B cell (primary cell): ENCODE measurements at regions not wholly inside any gene's neighbourhood (a gene's known extent, or its start where the extent isn't known, plus 50 kb on each side); places are given as distances from the start of the nearest gene placed in this dataset.
"Not testable (repeated sequence)": the region's sequence is repeated elsewhere in the genome, so short reads cannot be mapped to it uniquely, and the experiment has no call there.

Experiments used
- ATAC-seq: fragments of 200-7000 bp; cut with Tn5 transposase; one replicate; pipeline ENCODE4 v1.10.0; 2021; ENCODE audit warnings: low read depth, mild to moderate bottlenecking, moderate number of reproducible peaks, moderate library complexity
- CTCF ChIA-PET: fragments of 350-600 bp; sonication (Branson Sonifier 250); formaldehyde crosslinking; loops from one replicate; lab custom pipeline; 2021; ENCODE audit warnings: antibody characterized with exemption, inconsistent platforms; lab: Charles Lee
- POLR2A ChIA-PET: fragments of 350-600 bp; sonication (Branson Sonifier 250); formaldehyde crosslinking; loops from one replicate; lab custom pipeline; 2021; ENCODE audit warnings: antibody characterized with exemption; lab: Charles Lee
- DNase-seq: peaks from one replicate; pipeline ENCODE4 v3.0.0; 2013
- H2AFZ ChIP-seq: 2 replicates; pipeline ENCODE4 v1.6.1; 2012; ENCODE audit warnings: mild to moderate bottlenecking, low read depth, low read length; ENCODE audit not compliant: insufficient read depth, poor library complexity, severe bottlenecking
- H3K27ac ChIP-seq, 2 donors: 1 replicate in 1 of 2; 2 replicates in 1 of 2; pipeline ENCODE4 v1.5.1; 2012 to 2013; ENCODE audit warnings: low read length in 2 of 2, mild to moderate bottlenecking in 2 of 2, moderate library complexity in 1 of 2
- H3K27me3 ChIP-seq, 4 experiments: fragments of 200-600 bp in 1 of 4; sonication (generic) in 1 of 4; replicated peaks in 1 of 4; 1 replicate in 2 of 4; 2 replicates in 2 of 4; pipeline versions ENCODE4 v1.6.1 to v1.7.0; 2013 to 2016; ENCODE audit warnings: low read length in 3 of 4, mild to moderate bottlenecking in 2 of 4, mixed read lengths in 1 of 4, moderate library complexity in 1 of 4; ENCODE audit not compliant: insufficient read depth in 4 of 4, control insufficient read depth in 3 of 4; ENCODE audit errors: control extremely low read depth in 1 of 4
- H3K36me3 ChIP-seq, 2 experiments: replicated peaks in 1 of 2; 1 replicate in 1 of 2; 2 replicates in 1 of 2; pipeline versions ENCODE4 v1.6.1 to v1.7.1; 2013; ENCODE audit warnings: low read length in 1 of 2; ENCODE audit not compliant: insufficient read depth in 2 of 2, control insufficient read depth in 1 of 2; ENCODE audit errors: control extremely low read depth in 1 of 2, extremely low read depth in 1 of 2
- H3K4me1 ChIP-seq, 2 donors: fragments of 200-600 bp in 1 of 2; sonication (generic) in 1 of 2; 1 replicate in 1 of 2; 2 replicates in 1 of 2; pipeline versions ENCODE4 v1.5.1 to v1.6.1; 2013 to 2017; ENCODE audit warnings: low read length in 2 of 2; ENCODE audit not compliant: control insufficient read depth in 2 of 2, insufficient read depth in 2 of 2
- H3K4me2 ChIP-seq: replicated peaks from 2 replicates; pipeline ENCODE3; 2012; ENCODE audit warnings: mild to moderate bottlenecking, low read depth, low read length; ENCODE audit not compliant: poor library complexity, severe bottlenecking
- H3K4me3 ChIP-seq, 5 experiments: fragments of 200-600 bp in 1 of 5; sonication (generic) in 1 of 5; 1 replicate in 3 of 5; 2 replicates in 2 of 5; pipeline versions ENCODE4 v1.5.1 to v1.7.0; 2011 to 2016; ENCODE audit warnings: low read length in 4 of 5, mild to moderate bottlenecking in 4 of 5, low read depth in 2 of 5, control low read depth in 1 of 5, moderate library complexity in 1 of 5; ENCODE audit not compliant: insufficient read depth in 1 of 5; ENCODE audit errors: control extremely low read depth in 1 of 5, extremely low read depth in 1 of 5
- H3K79me2 ChIP-seq: fragments of 200-600 bp; sonication (generic); one replicate; pipeline ENCODE4 v1.6.0; 2016; ENCODE audit warnings: low read length; ENCODE audit not compliant: control insufficient read depth, insufficient read depth
- H3K9ac ChIP-seq: fragments of 200-600 bp; sonication (generic); 2 replicates; pipeline ENCODE4 v1.6.1; 2017; ENCODE audit warnings: mild to moderate bottlenecking, low read length, moderate library complexity
- H3K9me3 ChIP-seq, 3 donors: one replicate each; pipeline versions ENCODE4 v1.6.1 to v1.7.1; 2013; ENCODE audit warnings: low read length in 2 of 3; ENCODE audit not compliant: control insufficient read depth in 2 of 3, insufficient read depth in 1 of 3; ENCODE audit errors: control extremely low read depth in 1 of 3
- H4K20me1 ChIP-seq: 2 replicates; pipeline ENCODE4 v1.6.0; 2012; ENCODE audit warnings: mild to moderate bottlenecking, low read length; ENCODE audit not compliant: insufficient read depth, control insufficient read depth, poor library complexity, severe bottlenecking
- H3K27ac Mint-ChIP-seq: one replicate; pipeline ENCODE4 v1.8.0; 2021; ENCODE audit warnings: mixed read lengths
- H3K27me3 Mint-ChIP-seq: one replicate; pipeline ENCODE4 v1.8.0; 2021; ENCODE audit warnings: mixed read lengths
- H3K4me1 Mint-ChIP-seq: one replicate; pipeline ENCODE4 v1.8.0; 2021; ENCODE audit warnings: mixed read lengths
- H3K4me3 Mint-ChIP-seq: one replicate; pipeline ENCODE4 v1.8.0; 2021; ENCODE audit warnings: mixed read lengths
- H3K9me3 Mint-ChIP-seq: one replicate; pipeline ENCODE4 v1.8.0; 2022; ENCODE audit warnings: mixed read lengths; ENCODE audit not compliant: insufficient read depth
- CTCF ChIP-seq: fragments of 200-600 bp; IDR thresholded peaks from one replicate; pipeline ENCODE4 v1.8.0; 2022; ENCODE audit warnings: antibody characterized with exemption, mild to moderate bottlenecking
- EZH2 ChIP-seq: IDR thresholded peaks from 2 replicates; pipeline ENCODE4 v1.6.1; 2012; ENCODE audit warnings: borderline replicate concordance, low read depth, mild to moderate bottlenecking, moderate library complexity, low read length; ENCODE audit not compliant: insufficient read depth, poor library complexity, severe bottlenecking
- WGBS: methylation state at CpG from one replicate; pipeline ENCODE4 v1.1.5; 2013; ENCODE audit warnings: missing lambda C conversion rate; ENCODE audit not compliant: insufficient coverage; 5-methylcytosine and 5-hydroxymethylcytosine counted together
- intact Hi-C: fragments of 100-400 bp; cut with micrococcal nuclease; formaldehyde crosslinking; loops from one replicate; pipeline ENCODE4 v1.10.0; 2022

- intact Hi-C loops = no loop called here
- 91% methylated on average over 13 of the region's 14 CpGs for WGBS
- CTCF ChIA-PET = no interaction called here
Observed at GRCh38 chr12:131438881-131439280, 272.0 kb upstream of the SFSWAP start.

GRCh38 chr12:131439752-131440151 is 271.1 kb upstream of the SFSWAP start:
- intact Hi-C loops, H3K4me1 Mint-ChIP-seq, CTCF ChIA-PET, POLR2A ChIA-PET, H3K4me3 ChIP-seq, DNase-seq, H3K79me2 ChIP-seq, H2AFZ ChIP-seq, H3K27me3 ChIP-seq, ATAC-seq, H3K9me3 ChIP-seq, H3K9ac ChIP-seq, H3K9me3 Mint-ChIP-seq, H3K36me3 ChIP-seq, H3K4me3 Mint-ChIP-seq, H3K27ac ChIP-seq, H4K20me1 ChIP-seq, H3K4me2 ChIP-seq, H3K4me1 ChIP-seq, H3K27ac Mint-ChIP-seq: not testable (repeated sequence)
- peaks cover 13% of the 10 kb centered on the region for H3K27me3 Mint-ChIP-seq
- WGBS = no CpG with 5 or more reads among the region's 8 CpGs

More at GRCh38 chr12:131438881-131439280, 272.0 kb upstream of the SFSWAP start:
- no peak for ATAC-seq
- Histone ChIP-seq H2AFZ (no peak overlapping the region), H3K79me2 (no peaks in the 10 kb centered on the region), H3K36me3 (no peaks in the 10 kb centered on the region), H4K20me1 (no peaks in the 10 kb centered on the region), H3K9ac (no peak overlapping the region), H3K9me3 (peaks cover 0 to 5% (median 0%) of the 10 kb centered on the region in 3 donors), H3K4me2 (no peak overlapping the region), H3K4me3 (no peak overlapping the region), H3K27ac (no peak overlapping the region), H3K27me3 (peaks cover 0 to 9% (median 2%) of the 10 kb centered on the region in 4 experiments), H3K4me1 (peaks cover 0 to 3% of the 10 kb centered on the region in 2 donors)
- DNase-seq = no peak
- TF ChIP-seq CTCF = no peak
- TF ChIP-seq EZH2 = no peak
- Mint-ChIP-seq H3K4me3 (no peak overlapping the region), H3K27ac (no peak overlapping the region), H3K9me3 (no peaks in the 10 kb centered on the region), H3K27me3 (peaks cover 18% of the 10 kb centered on the region), H3K4me1 (no peaks in the 10 kb centered on the region)
- POLR2A ChIA-PET = no interaction called here

GRCh38 chr12:131440209-131441059 is 270.5 kb upstream of the SFSWAP start:
- H3K36me3 ChIP-seq, H3K27me3 ChIP-seq, DNase-seq, H3K4me3 Mint-ChIP-seq, CTCF ChIA-PET, ATAC-seq, POLR2A ChIA-PET, H3K27ac Mint-ChIP-seq, H3K9me3 Mint-ChIP-seq, intact Hi-C loops, H4K20me1 ChIP-seq, H3K9ac ChIP-seq, H3K79me2 ChIP-seq, H3K4me1 ChIP-seq, H2AFZ ChIP-seq, H3K9me3 ChIP-seq, H3K4me2 ChIP-seq, H3K4me3 ChIP-seq, H3K27me3 Mint-ChIP-seq, H3K27ac ChIP-seq, H3K4me1 Mint-ChIP-seq: not testable (repeated sequence)
- WGBS = 92% methylated on average over 1 of the region's 21 CpGs
